GM12878 (cell line): ENCODE measurements at regions not wholly inside any gene's neighbourhood (a gene's known extent, or its start where the extent isn't known, plus 50 kb on each side); places are given as distances from the start of the nearest gene placed in this dataset.

ENCODE experiments used
- ATAC-seq: fragments of 200-7000 bp; cut with Tn5 transposase; 3 replicates; pipeline ENCODE4 v1.9.1; 2020; ENCODE audit warnings: mild to moderate bottlenecking, moderate library complexity
- BruUV-seq: library from RNA; stranded (reverse); fragments of 400-500 nt; replicated peaks from 2 replicates; lab custom pipeline; 2021; lab: Mats Ljungman, UMichigan
- CTCF ChIA-PET: fragments of 300-600 bp; sonication (Branson Sonifier 250); formaldehyde crosslinking; extraction: SDS; loops from one replicate; lab custom pipeline; 2021; ENCODE audit warnings: inconsistent platforms; lab: Yijun Ruan, JAX
- POLR2A ChIA-PET: fragments of 350-600 bp; formaldehyde crosslinking; extraction: SDS; loops from one replicate; lab custom pipeline; 2021; ENCODE audit warnings: inconsistent platforms; lab: Charles Lee
- RAD21 ChIA-PET: fragments of 300-600 bp; sonication (Branson Sonifier 250); formaldehyde crosslinking; loops from one replicate; lab custom pipeline; 2023; ENCODE audit warnings: antibody characterized with exemption; ENCODE audit not compliant: unreplicated experiment; lab: Charles Lee
- SMC1A ChIA-PET: fragments of 300-600 bp; sonication (Branson Sonifier 250); formaldehyde crosslinking; loops from one replicate; lab custom pipeline; 2023; ENCODE audit not compliant: unreplicated experiment, uncharacterized antibody; lab: Charles Lee
- DNase-seq: peaks from one replicate; pipeline ENCODE4 v3.0.0-alpha.2; 2011; ENCODE audit warnings: low read depth, low spot score
- FAIRE-seq: peaks from 3 replicates; lab custom pipeline; 2011; peaks lifted over from hg19 to GRCh38; lab: Jason Lieb, UNC
- H2AFZ ChIP-seq: 2 replicates; pipeline ENCODE4 v1.6.0; 2011; ENCODE audit warnings: low read depth, low read length, control low read depth; ENCODE audit not compliant: control insufficient read depth
- H3K27ac ChIP-seq: 2 replicates; pipeline ENCODE4 v1.5.1; 2011; ENCODE audit warnings: control low read depth; ENCODE audit not compliant: control insufficient read depth, insufficient read depth
- H3K27me3 ChIP-seq, 2 experiments: replicated peaks in 1 of 2; 2 replicates each; pipeline versions ENCODE4 v1.6.0 to v1.6.1; 2011; ENCODE audit warnings: low read length in 1 of 2; ENCODE audit not compliant: control insufficient read depth in 2 of 2, insufficient read depth in 2 of 2
- H3K36me3 ChIP-seq, 2 experiments: 2 replicates each; pipeline ENCODE4 v1.5.1; 2011; ENCODE audit warnings: low read length in 1 of 2; ENCODE audit not compliant: control insufficient read depth in 2 of 2, insufficient read depth in 2 of 2
- H3K4me1 ChIP-seq: 2 replicates; pipeline ENCODE4 v1.6.1; 2011; ENCODE audit warnings: mild to moderate bottlenecking, low read length, moderate library complexity, mixed read lengths; ENCODE audit not compliant: control insufficient read depth, insufficient read depth
- H3K4me2 ChIP-seq: 2 replicates; pipeline ENCODE4 v1.6.0; 2011; ENCODE audit warnings: control low read depth; ENCODE audit not compliant: control insufficient read depth, insufficient read depth
- H3K4me3 ChIP-seq: fragments of 200-600 bp; sonication (generic); 2 replicates; pipeline ENCODE4 v1.5.1; 2016
- H3K79me2 ChIP-seq: 2 replicates; pipeline ENCODE4 v1.6.0; 2011; ENCODE audit warnings: low read length; ENCODE audit not compliant: control insufficient read depth, insufficient read depth
- H3K9ac ChIP-seq: 2 replicates; pipeline ENCODE4 v1.8.0; 2011; ENCODE audit warnings: low read length, control low read depth, mixed read lengths; ENCODE audit not compliant: control insufficient read depth, insufficient read depth
- H3K9me3 ChIP-seq: replicated peaks from 3 replicates; pipeline ENCODE4 v1.5.1; 2011; ENCODE audit warnings: mild to moderate bottlenecking, low read length; ENCODE audit not compliant: control insufficient read depth, insufficient read depth
- H4K20me1 ChIP-seq: 2 replicates; pipeline ENCODE4 v1.6.0; 2011; ENCODE audit not compliant: control insufficient read depth, insufficient read depth
- CTCF ChIP-seq, 3 experiments: IDR thresholded peaks in 2 of 3; conservative IDR thresholded peaks in 1 of 3; 2 replicates each; pipeline ENCODE4 v1.5.1; 2011; ENCODE audit warnings: low read depth in 3 of 3, low read length in 3 of 3, mild to moderate bottlenecking in 3 of 3, control low read depth in 2 of 3, moderate library complexity in 2 of 3, inconsistent platforms in 1 of 3, mixed read lengths in 1 of 3; ENCODE audit not compliant: control insufficient read depth in 2 of 3, insufficient read depth in 1 of 3; ENCODE audit errors: extremely low read depth in 1 of 3
- ELK1 ChIP-seq: IDR thresholded peaks from 2 replicates; pipeline ENCODE4 v1.6.1; 2012; ENCODE audit warnings: low read depth, low read length, improper control_type of control experiment
- ESRRA ChIP-seq: IDR thresholded peaks from 2 replicates; pipeline ENCODE4 v1.6.1; 2012; ENCODE audit warnings: mild to moderate bottlenecking, low read length, improper control_type of control experiment
- NBN ChIP-seq: fragments of 450-650 bp; IDR thresholded peaks from 2 replicates; pipeline ENCODE4 v1.6.1; 2016
- RB1 ChIP-seq: fragments of 450-650 bp; formaldehyde crosslinking; IDR thresholded peaks from 2 replicates; pipeline ENCODE4 v1.6.1; 2017; ENCODE audit warnings: mild to moderate bottlenecking, borderline replicate concordance
- RBBP5 ChIP-seq: fragments of 200-600 bp; sonication (generic); conservative IDR thresholded peaks from 2 replicates; pipeline ENCODE4 v1.6.1; 2016
- WRNIP1 ChIP-seq: IDR thresholded peaks from 2 replicates; pipeline ENCODE4 v1.6.1; 2011; ENCODE audit warnings: low read depth, low read length, improper control_type of control experiment, borderline replicate concordance
- WGBS: methylation state at CpG from one replicate; pipeline ENCODE4 v1.1.6; 2016; ENCODE audit warnings: low lambda C conversion rate; ENCODE audit not compliant: insufficient replicate concordance, insufficient coverage; ENCODE audit errors: missing lambda C conversion rate; 5-methylcytosine and 5-hydroxymethylcytosine counted together
- in situ Hi-C: fragments of 300-500 bp; cut with MboI; formaldehyde crosslinking; loops from 9 replicates; pipeline ENCODE4 v1.14.3; 2018; ENCODE audit warnings: mixed read lengths
- intact Hi-C: fragments of 100-400 bp; cut with micrococcal nuclease; formaldehyde crosslinking; loops from one replicate; pipeline ENCODE4 v1.14.2; 2022; ENCODE audit not compliant: unreplicated experiment

DNA sequence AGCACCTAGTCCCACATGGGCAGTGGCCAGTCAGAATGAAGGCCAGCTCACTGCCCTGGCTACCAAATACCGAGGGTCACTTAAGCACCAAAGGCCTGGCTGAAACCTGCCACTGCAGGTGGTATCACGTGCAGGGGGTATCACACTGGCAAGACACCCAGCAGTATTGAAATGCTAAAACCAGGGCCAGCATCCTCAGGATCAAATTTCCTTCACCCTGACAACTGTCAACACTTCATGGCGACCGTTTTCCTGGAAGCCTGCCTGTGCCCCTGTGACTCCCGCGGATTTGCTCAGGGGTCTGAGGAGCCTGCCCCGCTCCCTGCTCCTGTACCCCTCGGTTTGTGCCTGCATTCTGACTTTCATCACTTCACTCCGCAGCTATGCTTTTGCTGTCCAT is 151.1 kb downstream of the TTLL2 start (continued):
- TF ChIP-seq CTCF (IDR thresholded peaks at IDR 0.05 in 2 of 3, conservative IDR thresholded peaks at IDR 0.05 in 1 of 3; ENCODE audit: control insufficient read depth in 2 of 3, extremely low read depth in 1 of 3, insufficient read depth in 1 of 3, low read depth in 3 of 3, low read length in 3 of 3) = no peak
- no peak for TF ChIP-seq NBN

- no TSS peak for BruUV-seq
- in situ Hi-C loops = no loop called here
- CTCF ChIA-PET = no interaction called here
- FAIRE-seq = no peak
- no peaks in the 10 kb centered on the region for H3K79me2 ChIP-seq
- WGBS = 49% methylated on average over 16 of the region's 16 CpGs
- SMC1A ChIA-PET = no interaction called here
- POLR2A ChIA-PET = interaction anchor here (0.7 kb wide), 1 partner anchor 10 kb away, joined by 5 read pairs; no protein-coding TSS in a partner anchor
- RAD21 ChIA-PET = no interaction called here
- TF ChIP-seq RBBP5 (no peak), ESRRA (no peak), WRNIP1 (no peak), RB1 (no peak), ELK1 (no peak)
- TF ChIP-seq, all 136 proteins: peak for 0
- no peaks in the 10 kb centered on the region for H4K20me1 ChIP-seq
- ATAC-seq (no peak), DNase-seq (no peak)
- H3K9ac ChIP-seq = no peak overlapping the region
- no peak overlapping the region for H3K4me3 ChIP-seq
- H3K36me3 ChIP-seq = no peaks in the 10 kb centered on the region
- no peak overlapping the region for H2AFZ ChIP-seq
- no peaks in the 10 kb centered on the region; a peak in 2 of 4 replicates for H3K27me3 ChIP-seq
- no peaks in the 10 kb centered on the region for H3K9me3 ChIP-seq
- H3K4me1 ChIP-seq = no peaks in the 10 kb centered on the region
- H3K4me2 ChIP-seq = no peak overlapping the region
- intact Hi-C loops = no loop called here
- no peak overlapping the region for H3K27ac ChIP-seq
Measured at GRCh38 chr6:167476844-167477595, 152.1 kb downstream of the TTLL2 start.
